Activated gamma-delta T cell treated with Interleukin-2 at 50 U/mL for 16 hours (primary cell): ENCODE measurements at regions not wholly inside any gene's neighbourhood (a gene's known extent, or its start where the extent isn't known, plus 50 kb on each side); places are given as distances from the start of the nearest gene placed in this dataset.

ENCODE experiments used
- DNase-seq: peaks from one replicate; pipeline ENCODE4 v3.0.0-alpha.2; 2020

DNA sequence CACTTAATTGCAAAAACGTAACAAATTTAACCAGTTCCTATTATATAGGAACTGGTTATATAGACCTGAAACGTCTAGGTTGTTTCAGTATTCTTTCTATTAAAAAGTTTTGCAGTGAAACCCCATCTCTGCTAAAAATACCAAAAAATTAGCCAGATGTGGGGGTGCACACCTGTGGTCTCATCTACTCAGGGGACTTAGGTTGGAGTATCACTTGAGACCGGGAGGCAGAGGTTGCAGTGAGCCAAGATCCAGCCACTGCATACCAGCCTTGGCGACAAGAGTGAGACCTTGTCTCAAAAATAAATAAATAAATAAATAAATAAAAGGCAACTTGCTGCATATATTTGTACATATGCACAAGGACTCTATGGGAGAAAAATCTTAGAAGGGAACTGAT is 387.0 kb downstream of the TUSC7 start:
- DNase-seq = no peak

- DNase-seq = no peak
These were observed 387.8 kb downstream of the TUSC7 start for GRCh38 chr3:117097351-117097750.

GRCh38 chr3:117101697-117102096 is 392.1 kb downstream of the TUSC7 start:
- DNase-seq = no peak

DNA sequence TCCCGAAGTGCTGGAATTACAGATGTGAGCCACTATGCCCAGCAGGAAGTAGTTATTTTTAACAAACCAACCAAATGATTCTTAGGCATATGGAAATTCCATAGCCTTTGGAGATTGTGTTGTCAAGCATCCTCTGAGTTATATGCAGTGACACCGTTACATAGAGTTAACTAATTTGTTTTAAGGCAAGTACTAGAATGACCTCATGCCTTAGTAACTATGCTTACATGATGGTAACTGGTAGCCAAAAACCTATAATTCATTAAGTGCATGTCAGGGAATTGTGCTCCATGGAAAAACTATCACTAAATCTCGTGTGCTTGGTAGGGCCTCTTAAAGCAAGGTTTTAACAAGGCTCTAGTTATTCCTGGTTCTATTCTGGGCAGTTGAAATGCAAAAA is 392.8 kb downstream of the TUSC7 start:
- DNase-seq = no peak

DNA sequence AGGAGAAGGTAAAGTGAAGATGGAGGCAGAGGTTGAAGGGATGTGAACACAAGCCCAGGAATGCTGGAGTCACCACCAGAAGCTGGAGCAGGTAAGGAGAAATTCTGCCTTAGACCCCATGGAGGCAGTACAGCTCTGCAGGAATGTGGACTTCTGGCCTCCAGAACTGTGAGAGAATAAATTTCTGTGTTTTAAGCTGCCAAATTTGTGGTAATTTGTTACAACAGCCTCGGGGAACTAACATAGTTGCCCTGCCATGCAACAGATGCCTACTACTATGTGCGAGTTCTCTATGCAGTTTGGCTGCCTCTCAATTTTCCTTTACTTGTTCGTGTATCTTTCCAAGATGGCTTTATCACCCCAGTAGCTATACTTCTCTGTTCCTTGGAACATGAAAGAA is 394.1 kb downstream of the TUSC7 start:
- no peak for DNase-seq

DNA sequence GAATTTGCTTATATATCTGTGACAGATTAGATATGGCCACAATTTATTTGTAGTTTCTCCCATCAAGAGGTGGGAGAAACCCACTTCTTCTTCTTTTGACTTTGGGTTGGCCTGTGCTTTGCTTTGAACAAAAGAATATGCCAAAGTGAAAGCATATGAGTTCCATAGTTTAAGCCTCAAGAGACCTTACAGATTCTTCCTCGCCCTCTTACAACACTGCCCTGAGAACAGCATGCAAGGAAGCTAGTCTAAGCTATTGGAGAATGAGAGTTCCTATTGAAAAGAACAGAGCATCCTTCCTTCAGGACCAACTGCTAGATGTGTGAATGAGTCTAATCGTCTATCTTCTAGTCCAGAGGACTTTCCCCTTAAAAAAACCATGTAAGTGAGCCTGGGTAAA is 394.8 kb downstream of the TUSC7 start:
- DNase-seq = no peak

DNA sequence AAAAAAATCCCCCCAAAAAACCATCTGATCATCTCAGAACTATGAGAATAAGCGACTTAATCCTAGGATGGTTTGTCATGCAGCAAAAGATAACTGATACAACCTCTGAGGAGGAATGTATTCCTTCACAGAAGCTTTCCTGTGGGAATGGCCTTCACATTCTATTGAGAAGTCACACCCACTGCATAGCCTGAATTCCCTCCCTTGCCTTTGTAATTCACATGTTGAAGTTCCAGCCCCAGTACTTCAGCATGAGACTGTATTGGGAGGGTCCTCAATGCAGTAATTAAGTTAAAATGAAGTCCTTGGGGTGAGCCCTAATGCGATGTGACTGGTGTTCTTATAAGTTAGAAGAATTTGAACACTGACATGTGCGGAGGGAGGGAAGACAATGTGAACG is 395.2 kb downstream of the TUSC7 start:
- DNase-seq = no peak

GRCh38 chr3:117105686-117106085 is 396.1 kb downstream of the TUSC7 start:
- DNase-seq = no peak

DNA sequence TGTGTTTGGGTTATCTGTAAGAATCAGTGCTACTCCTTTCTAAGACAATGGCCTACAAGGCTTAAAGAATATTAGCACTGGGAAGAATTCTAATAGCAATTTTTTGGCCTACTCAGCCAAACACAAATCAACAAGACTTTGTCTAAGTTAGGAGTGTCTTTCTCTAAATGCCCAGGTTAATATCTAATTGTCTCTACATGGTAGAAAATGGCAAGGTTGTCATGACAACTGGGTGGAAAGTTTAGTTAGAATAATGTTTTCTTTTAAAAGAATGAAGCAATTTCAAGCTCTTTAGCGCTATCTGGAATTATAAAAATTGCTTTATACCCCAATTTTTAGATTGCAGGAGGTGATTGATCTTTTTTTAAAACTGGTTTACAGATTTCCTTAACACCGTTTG is 396.8 kb downstream of the TUSC7 start:
- DNase-seq = no peak

- DNase-seq = no peak
These were observed 398.4 kb downstream of the TUSC7 start for GRCh38 chr3:117107946-117108345.

DNA sequence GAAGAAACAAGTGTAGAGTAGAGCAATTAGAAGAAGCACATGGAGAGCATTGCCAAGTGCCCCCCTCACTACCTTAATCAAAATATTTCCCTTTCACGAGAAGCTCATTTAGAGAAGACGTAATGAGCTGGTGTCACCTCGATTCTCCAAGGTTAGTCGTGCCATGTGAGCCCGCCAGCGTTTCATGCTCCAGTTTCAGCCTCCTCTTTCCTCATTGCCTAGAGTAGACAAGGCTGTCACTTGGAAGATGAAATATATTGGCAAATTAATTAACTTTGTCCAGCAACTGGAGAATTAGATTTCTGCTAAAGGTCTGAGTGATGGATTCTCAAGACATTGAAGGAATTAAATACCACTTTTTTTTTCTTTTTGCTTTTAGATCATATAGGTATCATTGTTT is 399.6 kb downstream of the TUSC7 start:
- no peak for DNase-seq

DNA sequence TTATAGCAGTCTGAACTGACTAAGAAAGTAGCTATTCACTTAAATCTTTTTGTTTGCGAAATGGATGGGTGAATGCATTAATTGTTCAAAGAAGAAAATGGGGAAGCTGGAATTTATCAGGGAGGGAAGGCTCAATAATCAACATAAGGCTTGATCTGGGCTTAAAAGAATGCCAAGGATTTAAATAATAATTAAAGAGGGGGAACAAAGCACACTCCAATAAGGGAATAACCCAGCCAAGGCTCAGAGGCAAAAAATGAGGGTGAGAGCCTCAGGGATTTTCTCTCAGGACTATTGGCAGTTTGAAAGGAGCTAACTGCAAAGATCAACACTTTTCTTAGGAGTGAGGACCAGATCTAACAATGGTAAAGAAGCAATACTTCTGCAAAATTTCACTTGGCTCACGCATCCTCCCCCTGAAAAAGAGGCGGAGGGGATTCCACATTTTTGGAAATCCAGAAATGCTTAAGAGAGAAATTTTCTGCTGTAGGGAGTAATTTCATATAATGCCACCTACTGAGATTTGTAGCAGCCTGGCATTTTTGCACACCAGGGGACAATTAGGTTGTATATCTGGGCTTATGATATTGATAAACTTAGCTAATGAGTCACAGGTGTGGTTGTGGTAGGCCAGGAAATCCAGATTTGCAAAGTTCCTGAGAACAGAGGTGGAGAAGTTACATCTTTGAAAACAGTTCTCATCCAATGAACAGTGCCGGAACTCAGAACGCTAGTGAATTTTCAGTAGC is 405.1 kb downstream of the TUSC7 start:
- no peak for DNase-seq

- DNase-seq = no peak
These were observed 407.8 kb downstream of the TUSC7 start for GRCh38 chr3:117117188-117117936.

- DNase-seq = no peak
These were observed 409.0 kb downstream of the TUSC7 start for GRCh38 chr3:117118604-117119003.

- no peak for DNase-seq
These were observed 410.4 kb downstream of the TUSC7 start for GRCh38 chr3:117120014-117120413.

- no peak for DNase-seq
These were observed 413.0 kb downstream of the TUSC7 start for GRCh38 chr3:117122609-117123008.

GRCh38 chr3:117126460-117126859 is 416.9 kb downstream of the TUSC7 start:
- no peak for DNase-seq

DNA sequence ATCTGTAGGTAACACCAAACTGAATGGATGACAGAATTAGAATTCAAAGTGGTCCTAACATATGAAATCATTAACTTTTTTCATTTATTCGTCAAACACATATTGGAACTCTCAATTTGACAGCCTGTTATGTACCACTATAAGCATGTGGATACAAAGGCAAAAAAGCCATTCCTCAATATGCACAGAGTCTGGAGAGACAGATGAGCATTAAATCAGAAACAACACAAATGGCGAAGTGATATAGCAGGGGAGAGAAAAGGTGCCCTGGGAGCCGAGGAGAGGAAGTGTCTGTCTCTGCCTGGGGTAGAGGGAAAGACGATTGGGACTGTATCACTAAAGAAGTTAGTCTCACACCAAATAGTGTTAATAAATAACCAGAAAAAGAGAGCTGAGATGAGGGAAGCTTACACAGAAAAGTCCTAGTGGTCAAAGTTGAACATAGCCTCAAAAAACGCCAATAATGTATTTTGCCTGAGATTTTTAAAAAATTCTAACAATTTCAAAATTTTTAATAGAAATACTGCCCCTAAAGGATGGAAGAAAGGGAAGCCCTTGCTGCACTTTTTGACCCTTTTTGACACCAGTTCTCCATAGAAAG is 417.5 kb downstream of the TUSC7 start:
- no peak for DNase-seq

- DNase-seq = no peak
These were observed 418.6 kb downstream of the TUSC7 start for GRCh38 chr3:117128133-117128532.

- DNase-seq = no peak
These were observed 419.3 kb downstream of the TUSC7 start for GRCh38 chr3:117128872-117129271.

- no peak for DNase-seq
These were observed 419.9 kb downstream of the TUSC7 start for GRCh38 chr3:117129516-117129915.

DNA sequence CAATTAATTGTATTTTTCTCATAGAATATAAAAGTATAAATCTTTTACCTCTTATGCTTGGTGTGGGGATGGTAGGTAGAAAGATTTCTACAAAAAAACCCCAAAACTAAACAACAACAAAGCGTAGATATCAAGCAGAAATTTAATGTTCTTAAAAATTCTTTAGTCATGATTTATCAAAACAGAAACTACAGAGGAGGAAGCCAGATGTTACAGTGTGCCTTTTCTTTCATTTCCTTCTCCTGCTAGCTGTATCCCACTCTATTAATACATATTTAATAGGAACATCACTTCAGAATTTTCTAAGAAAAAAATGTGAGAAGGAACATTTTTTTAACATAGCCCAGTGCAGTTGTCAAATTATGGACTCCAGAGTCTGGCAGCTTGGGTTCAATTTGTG is 420.6 kb downstream of the TUSC7 start:
- no peak for DNase-seq

DNA sequence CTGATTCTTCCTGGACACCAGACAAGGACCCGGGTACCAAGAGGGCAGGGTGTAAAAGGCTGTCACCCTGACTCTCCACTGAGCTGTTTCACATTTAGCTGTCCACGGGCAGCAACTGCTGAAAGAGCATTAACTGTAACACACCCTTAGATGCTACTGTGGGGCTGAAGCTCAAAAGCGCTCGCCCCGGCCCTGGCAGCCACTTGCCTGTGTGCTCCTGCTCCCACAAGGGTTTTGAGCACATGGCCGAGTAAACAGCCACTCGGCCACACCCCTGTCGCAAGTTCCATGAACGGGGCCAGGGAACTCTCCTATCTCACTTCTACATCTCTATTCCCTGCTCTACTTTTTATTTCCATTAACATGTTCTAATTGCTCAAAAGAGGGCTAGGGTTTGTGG is 421.7 kb downstream of the TUSC7 start:
- DNase-seq = no peak

GRCh38 chr3:117133066-117133465 is 423.5 kb downstream of the TUSC7 start:
- no peak for DNase-seq
